HG03060 (cell line): ENCODE measurements at regions not wholly inside any gene's neighbourhood (a gene's known extent, or its start where the extent isn't known, plus 50 kb on each side); places are given as distances from the start of the nearest gene placed in this dataset.

Source experiments
- ATAC-seq: cut with Tn5 transposase; IDR thresholded peaks from one replicate; pipeline ENCODE4 v1.9.1; 2021; ENCODE audit warnings: low read depth, moderate number of reproducible peaks; ENCODE audit not compliant: unreplicated experiment

DNA sequence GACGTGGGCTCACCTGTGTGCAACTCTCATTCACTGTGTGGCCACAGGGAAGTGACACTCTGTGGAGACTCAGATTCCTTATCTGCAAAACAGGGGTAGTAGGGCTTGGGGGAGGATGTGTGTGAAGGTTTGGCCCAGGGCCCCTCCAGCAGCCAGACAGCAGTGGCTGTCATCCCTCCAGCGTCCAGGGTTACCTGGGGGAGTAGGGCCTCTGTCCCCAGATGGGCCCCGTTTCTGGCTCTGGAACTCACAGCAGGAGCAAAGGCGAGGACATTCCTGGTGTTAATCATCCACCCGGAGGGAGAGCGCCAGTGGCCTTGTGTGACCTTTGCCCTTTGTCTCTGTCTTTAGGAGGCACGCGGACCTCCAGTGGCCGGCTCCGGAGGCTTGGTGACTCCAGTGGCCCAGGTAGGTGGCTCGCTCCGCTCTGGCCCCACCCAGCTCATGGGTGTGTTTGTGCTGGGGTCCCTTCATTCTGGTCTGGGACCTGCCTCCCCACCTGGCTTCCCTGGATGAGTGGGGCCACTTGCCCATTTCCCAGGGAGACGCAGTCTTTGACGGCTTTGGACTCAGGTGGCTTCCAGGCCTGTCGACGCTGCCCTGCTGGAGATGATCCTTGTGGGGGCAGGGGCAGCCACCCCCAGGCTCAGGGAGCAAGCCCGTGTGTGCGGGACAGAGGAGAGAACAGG, 166.2 kb downstream of the SEC14L1 start:
- no peak for ATAC-seq

GRCh38 chr17:77307479-77308198, 166.9 kb downstream of the SEC14L1 start:
- ATAC-seq, result no peak

DNA sequence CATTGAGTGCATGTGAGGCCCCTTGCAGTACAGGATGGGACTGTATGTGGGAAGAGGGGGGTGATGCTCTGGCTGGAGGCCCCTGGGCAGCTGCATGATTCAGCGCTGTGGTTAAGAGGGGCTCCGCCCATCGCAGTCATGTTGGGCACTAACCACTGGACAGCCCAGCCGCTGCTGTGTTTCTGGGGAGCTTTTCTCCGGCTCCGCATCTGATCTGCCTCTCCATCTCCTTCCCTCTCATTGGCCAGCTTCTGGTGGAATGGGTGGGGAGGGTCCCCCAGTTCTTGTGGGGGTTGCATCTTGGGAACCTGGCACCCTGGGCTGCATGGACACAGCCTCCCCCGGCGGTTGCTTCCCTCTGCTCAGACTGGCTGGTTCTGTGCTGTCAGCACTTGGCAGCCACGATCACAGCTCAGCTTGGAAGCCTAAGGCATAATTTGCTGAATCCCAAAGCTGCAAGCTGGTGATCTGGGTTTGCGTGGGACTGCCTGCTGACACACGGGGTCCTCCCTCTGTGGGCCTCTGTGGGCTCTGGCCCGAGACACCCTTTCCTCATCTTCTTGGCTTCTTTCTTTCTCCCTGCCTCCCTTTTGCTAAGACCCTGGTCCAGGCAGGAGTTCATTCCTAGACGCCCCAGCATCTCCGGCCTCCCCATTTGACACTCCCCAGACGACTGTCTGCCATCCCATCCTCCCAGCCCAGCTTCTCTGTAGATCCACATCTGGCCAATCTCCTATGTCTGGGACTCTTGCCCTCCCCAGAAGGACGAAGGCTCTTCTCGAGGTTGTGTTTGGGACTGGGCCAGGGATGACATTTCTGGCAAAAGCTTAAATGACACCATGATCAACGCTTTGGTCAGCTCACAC, 168.3 kb downstream of the SEC14L1 start:
- ATAC-seq, result no peak

DNA sequence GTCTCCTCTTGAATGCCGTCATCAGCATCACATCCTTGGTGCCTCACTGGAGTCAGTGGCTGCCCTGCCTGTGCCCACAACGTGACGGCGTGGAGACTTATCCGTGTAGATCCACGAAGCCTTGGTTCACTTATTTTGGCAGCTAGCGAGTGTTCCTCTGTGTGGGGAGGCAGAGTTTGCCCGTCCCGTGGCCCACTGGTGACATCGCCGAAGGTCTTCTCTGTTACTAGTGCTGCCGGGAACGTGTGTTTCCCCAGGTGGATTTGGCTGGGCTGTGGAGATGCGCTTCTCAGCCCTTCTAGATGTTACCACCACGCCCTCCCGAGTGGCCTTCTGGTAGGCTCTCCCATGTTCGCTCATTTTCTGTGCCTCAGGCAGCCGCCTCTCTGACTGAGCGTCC, 169.6 kb downstream of the SEC14L1 start:
- no peak for ATAC-seq

DNA sequence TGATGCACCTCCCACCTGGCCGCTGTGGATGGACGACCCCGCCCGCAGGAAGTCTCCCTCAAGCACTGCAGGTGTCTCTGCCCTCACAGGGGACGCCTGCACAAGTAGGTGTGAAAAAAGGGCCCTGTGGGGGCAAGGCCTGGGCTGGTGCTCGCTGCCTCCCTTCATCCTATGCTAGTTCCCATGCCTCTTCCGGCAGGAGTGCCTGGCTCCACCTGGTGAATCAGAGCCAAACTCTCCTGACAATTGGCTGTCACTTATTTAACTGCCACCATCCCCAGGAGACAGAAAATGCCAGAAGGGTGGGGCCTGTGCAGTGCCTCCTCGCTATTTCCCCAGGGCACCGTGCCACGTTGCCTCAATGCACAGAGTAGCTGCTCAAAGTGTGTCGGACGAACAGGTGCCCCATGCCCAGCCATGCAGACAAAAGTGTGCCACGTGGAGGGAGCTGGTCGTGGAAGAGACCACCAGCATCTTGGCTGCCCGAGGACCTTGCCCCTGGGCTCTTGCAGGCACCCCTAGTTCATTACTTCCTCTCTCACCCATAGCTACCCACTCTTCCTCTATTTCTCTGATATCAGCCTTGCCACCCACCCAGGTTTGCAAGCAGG, 170.7 kb downstream of the SEC14L1 start:
- no peak for ATAC-seq

GRCh38 chr17:77312061-77312701, 171.4 kb downstream of the SEC14L1 start:
- no peak for ATAC-seq

DNA sequence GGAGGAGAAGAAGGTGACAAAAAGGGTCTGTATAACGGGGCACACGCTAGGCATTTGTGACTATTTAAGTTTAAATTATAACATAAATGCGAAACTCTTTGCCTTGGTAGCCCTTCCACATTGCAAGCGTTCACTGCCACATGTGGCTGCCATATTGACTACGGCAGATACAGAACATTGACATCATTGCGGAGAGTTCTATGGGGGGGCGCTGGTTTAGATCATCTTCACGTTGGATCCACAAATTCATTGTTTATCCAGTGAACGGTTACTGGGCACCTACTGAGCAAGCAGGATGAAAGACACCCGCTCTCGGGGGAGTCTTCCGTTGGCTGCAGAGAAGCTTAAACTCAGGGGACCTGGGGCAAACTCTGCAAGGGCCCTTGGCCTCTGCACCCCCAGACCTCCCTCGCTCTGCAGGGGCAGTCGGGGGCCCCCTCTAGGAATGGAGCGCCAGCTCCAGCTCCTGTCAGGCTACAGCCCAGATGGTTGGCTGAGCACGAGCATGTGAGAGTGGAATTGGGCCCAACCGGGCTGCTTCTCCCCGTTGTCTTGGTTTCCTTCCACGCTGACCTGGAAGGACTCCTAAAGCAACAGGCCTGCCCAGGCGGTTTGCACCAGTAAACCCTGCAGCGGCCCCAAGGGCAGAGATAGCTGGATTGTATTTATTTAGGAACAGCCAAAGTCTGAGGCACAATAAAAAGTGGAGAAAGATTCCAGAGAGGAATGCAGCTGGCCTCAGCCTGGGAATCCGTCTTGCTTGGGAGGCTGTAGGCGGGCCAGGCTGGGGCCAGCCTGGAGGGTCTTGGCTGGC, 172.2 kb downstream of the SEC14L1 start:
- ATAC-seq, result no peak

- ATAC-seq, result no peak
These were observed 173.1 kb downstream of the SEC14L1 start for GRCh38 chr17:77313831-77314230.

GRCh38 chr17:77314601-77315000, 173.8 kb downstream of the SEC14L1 start:
- no peak for ATAC-seq

- no peak for ATAC-seq
These were observed 174.2 kb downstream of the SEC14L1 start for GRCh38 chr17:77315010-77315409.

DNA sequence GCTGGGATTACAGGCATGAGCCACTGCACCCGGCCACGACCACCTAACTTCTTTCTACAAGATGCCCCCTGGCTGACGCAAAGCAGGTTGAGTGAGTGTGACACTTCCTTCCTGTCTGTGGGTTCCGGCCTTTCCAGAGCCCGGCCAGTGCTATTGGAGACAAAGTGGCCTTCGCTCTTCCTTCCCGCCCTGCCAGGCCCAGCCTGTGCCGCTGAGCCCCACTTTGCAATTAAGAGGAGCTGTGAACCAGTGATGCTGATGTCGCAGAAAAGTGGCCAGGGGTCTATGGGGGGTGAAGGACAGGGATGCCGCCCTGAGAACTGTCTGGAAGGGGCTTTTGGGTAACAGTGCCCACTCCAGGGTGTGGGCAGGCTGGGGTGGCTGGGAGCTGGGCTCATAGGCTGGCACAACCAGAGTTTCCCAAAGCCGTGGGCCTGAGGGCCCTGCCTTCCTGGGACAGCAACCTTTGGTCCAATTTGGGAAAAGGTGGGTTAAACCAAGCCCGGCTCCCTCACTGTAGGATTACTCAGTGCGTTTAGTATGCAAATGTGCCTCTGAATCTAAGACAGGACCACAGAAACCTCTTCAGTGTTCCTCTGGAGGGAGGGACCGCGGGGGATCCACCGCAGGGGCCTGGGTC, 174.9 kb downstream of the SEC14L1 start:
- ATAC-seq, result no peak

DNA sequence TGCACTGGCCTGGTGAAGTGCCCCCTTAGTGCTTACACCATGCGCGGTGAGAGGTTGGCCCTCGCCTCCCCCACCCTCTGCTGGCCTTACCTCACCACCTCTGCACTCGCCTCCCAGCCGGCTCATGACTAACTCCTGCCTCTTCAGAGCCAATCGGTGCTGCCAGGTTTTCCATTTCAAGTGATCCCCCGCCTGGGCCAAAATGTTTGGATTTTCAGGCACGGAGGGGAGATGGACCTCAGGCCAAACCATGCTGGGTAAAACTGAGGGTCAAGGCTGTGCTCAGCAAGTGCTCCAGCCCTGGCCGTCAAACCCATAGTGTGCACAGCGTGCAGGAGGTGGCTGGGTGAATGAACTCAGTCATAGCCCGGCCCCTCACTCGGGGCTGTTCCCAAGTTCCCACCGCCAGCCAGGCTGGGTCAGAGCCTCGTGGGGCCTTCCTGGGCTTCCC, 175.4 kb downstream of the SEC14L1 start:
- ATAC-seq, result no peak

- no peak for ATAC-seq
These were observed 175.9 kb downstream of the SEC14L1 start for GRCh38 chr17:77316651-77317050.

- no peak for ATAC-seq
These were observed 176.5 kb downstream of the SEC14L1 start for GRCh38 chr17:77317091-77317750.

DNA sequence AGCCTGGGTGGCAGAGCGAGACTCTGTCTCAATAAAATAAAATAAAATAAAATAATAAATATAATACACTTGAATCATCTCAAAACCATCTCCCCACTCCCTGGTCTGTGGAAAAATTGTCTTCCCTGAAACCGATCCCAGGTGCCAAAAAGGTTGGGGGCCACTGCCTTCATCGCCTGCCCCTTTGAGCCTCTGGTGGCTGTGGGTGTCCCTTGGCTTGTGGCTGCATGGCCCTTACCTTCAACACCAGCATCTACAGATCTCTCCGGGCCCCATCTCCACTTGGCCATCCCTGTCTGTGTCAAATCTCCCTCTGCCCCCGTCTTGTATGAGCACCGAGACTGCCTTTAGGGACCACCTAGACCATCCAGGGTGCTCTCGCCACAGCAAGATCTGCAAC, 177.3 kb downstream of the SEC14L1 start:
- no peak for ATAC-seq

- no peak for ATAC-seq
These were observed 177.9 kb downstream of the SEC14L1 start for GRCh38 chr17:77318491-77319210.

DNA sequence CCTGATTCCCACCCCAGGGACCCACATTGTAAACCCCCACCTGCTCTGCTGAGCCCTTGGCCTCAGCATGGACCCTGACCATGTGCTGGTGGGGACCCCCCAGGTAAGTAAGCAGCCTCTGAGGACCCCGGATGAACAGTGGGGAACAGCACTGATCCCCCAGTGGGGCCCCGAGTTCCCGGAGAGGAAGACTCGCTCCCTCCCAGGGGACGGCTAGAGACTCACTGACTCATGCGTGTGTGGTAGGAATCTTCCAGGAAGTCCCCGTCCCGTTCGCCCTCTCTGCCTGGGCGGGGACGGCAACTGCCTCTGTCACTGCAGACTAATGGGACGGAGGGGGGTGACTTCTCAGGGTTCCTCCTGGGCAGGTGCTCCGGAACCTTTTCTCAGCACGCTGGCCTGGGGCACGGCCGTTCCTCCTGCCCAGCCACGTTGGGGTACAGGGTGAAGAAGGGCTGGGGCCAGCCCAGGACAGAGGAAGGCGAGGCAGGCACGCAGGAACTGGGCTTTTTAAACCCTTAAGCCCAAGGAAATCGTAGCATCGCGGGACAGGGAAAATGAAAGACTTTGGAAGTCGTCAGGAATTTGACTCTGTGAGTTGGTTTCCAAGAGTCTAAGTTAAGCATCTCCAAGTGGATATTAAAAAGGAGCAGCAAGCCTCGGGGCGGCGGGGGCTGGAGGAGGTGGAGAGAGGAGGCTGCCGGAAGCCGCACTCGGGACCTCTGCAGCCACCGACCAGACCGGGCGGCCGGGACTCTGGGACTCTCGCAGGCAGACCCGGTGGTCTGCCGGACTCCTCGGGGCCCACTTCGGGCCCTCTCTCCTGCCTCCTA, 178.7 kb downstream of the SEC14L1 start:
- no peak for ATAC-seq
